ENCODE measurements at regions not wholly inside any gene's neighbourhood (a gene's known extent, or its start where the extent isn't known, plus 50 kb on each side); places are given as distances from the start of the nearest gene placed in this dataset.

- ATAC-seq (no peak), DNase-seq (no peak)
- no peaks in the 10 kb centered on the region for H3K4me1 ChIP-seq
- no peaks in the 10 kb centered on the region for H3K36me3 ChIP-seq
- TF ChIP-seq CTCF (IDR thresholded peaks at IDR 0.05): no peak
- no peak overlapping the region for H3K27ac ChIP-seq
- H3K9me3 ChIP-seq: peaks cover 12% of the 10 kb centered on the region
- no peaks in the 10 kb centered on the region for H3K27me3 ChIP-seq (ENCODE audit: low read depth)
- H3K4me3 ChIP-seq: no peak overlapping the region
- intact Hi-C loops (cut with DNase I): no loop called here
Observed at GRCh38 chr1:239222999-239223398, 163.4 kb upstream of the CHRM3 start.

- intact Hi-C loops (cut with DNase I): no loop called here
- no peak for ATAC-seq
Observed at GRCh38 chr1:239221656-239222055, 164.7 kb upstream of the CHRM3 start.

GRCh38 chr1:239219679-239220078 is 166.7 kb upstream of the CHRM3 start:
- no peak for TF ChIP-seq CTCF (IDR thresholded peaks at IDR 0.05)
- H3K4me1 ChIP-seq: no peaks in the 10 kb centered on the region
- DNase-seq: no peak
- no peaks in the 10 kb centered on the region for H3K9me3 ChIP-seq
- ATAC-seq: no peak
- no peak overlapping the region for H3K27ac ChIP-seq
- no peaks in the 10 kb centered on the region for H3K27me3 ChIP-seq (ENCODE audit: low read depth)
- H3K4me3 ChIP-seq: no peak overlapping the region
- H3K36me3 ChIP-seq: no peaks in the 10 kb centered on the region
- intact Hi-C loops (cut with DNase I): no loop called here

More at GRCh38 chr1:239221656-239222055, 164.7 kb upstream of the CHRM3 start:
- no peaks in the 10 kb centered on the region for H3K4me1 ChIP-seq
- TF ChIP-seq CTCF (IDR thresholded peaks at IDR 0.05): no peak
- H3K9me3 ChIP-seq: peaks cover 12% of the 10 kb centered on the region
- H3K27ac ChIP-seq: no peak overlapping the region
- DNase-seq: no peak
- no peak overlapping the region for H3K4me3 ChIP-seq
- H3K27me3 ChIP-seq (ENCODE audit: low read depth): no peaks in the 10 kb centered on the region
- H3K36me3 ChIP-seq: no peaks in the 10 kb centered on the region

- no peak for TF ChIP-seq CTCF (IDR thresholded peaks at IDR 0.05)
- intact Hi-C loops (cut with DNase I): no loop called here
- ATAC-seq: no peak
- no peak overlapping the region for H3K27ac ChIP-seq
- H3K4me1 ChIP-seq: no peaks in the 10 kb centered on the region
- H3K9me3 ChIP-seq: no peaks in the 10 kb centered on the region
- H3K36me3 ChIP-seq: no peaks in the 10 kb centered on the region
- H3K27me3 ChIP-seq (ENCODE audit: low read depth): no peaks in the 10 kb centered on the region
- DNase-seq: no peak
- no peak overlapping the region for H3K4me3 ChIP-seq
Observed at GRCh38 chr1:239218301-239218700, 168.1 kb upstream of the CHRM3 start.

- H3K27ac ChIP-seq: no peak overlapping the region
- H3K9me3 ChIP-seq: no peaks in the 10 kb centered on the region
- DNase-seq: no peak
- ATAC-seq: no peak
- H3K4me3 ChIP-seq: no peak overlapping the region
- no peaks in the 10 kb centered on the region for H3K36me3 ChIP-seq
- H3K4me1 ChIP-seq: no peaks in the 10 kb centered on the region
- TF ChIP-seq CTCF (IDR thresholded peaks at IDR 0.05): no peak
- intact Hi-C loops (cut with DNase I): no loop called here
- H3K27me3 ChIP-seq (ENCODE audit: low read depth): no peaks in the 10 kb centered on the region
Observed at GRCh38 chr1:239212811-239213220, 173.6 kb upstream of the CHRM3 start.

GRCh38 chr1:239209591-239209990 is 176.8 kb upstream of the CHRM3 start:
- no peak for ATAC-seq
- H3K9me3 ChIP-seq: no peaks in the 10 kb centered on the region
- TF ChIP-seq CTCF (IDR thresholded peaks at IDR 0.05): no peak
- H3K27ac ChIP-seq: no peak overlapping the region
- H3K4me1 ChIP-seq: no peaks in the 10 kb centered on the region
- DNase-seq: no peak
- intact Hi-C loops (cut with DNase I): no loop called here
- H3K36me3 ChIP-seq: no peaks in the 10 kb centered on the region
- no peak overlapping the region for H3K4me3 ChIP-seq
- no peaks in the 10 kb centered on the region for H3K27me3 ChIP-seq (ENCODE audit: low read depth)

All from lower lobe of right lung (tissue), 2 donors.